ENCODE measurements at regions not wholly inside any gene's neighbourhood (a gene's known extent, or its start where the extent isn't known, plus 50 kb on each side); places are given as distances from the start of the nearest gene placed in this dataset.

GRCh38 chr1:223007935-223008334, 135.1 kb downstream of the TLR5 start:
- no peak overlapping the region for H2AFZ ChIP-seq (ENCODE audit: low read depth, low read length, poor library complexity, severe bottlenecking)
- ATAC-seq (no peak), DNase-seq (ENCODE audit: low read depth, low spot score) (no peak)
- no peak overlapping the region for H3K9ac ChIP-seq (ENCODE audit: low read length)
- ChIA-PET POLR2A (no interaction called here), RAD21 (ENCODE audit: low non-redundant PET in 1 of 2, low total read pairs in 2 of 2, uncharacterized antibody in 2 of 2, unreplicated experiment in 2 of 2) (no interaction called here), CTCF (no interaction called here)
- no peaks in the 10 kb centered on the region for H3K79me2 ChIP-seq (ENCODE audit: insufficient read depth, low read length)
- no peaks in the 10 kb centered on the region for H3K9me3 ChIP-seq (ENCODE audit: control insufficient read depth in 1 of 2, insufficient read depth in 1 of 2, low read depth in 1 of 2, low read length in 2 of 2)
- no peaks in the 10 kb centered on the region for H3K4me1 ChIP-seq (ENCODE audit: control insufficient read depth in 1 of 2, insufficient read depth in 2 of 2, low read length in 2 of 2)
- H3K4me3 ChIP-seq (replicated peaks in 1 of 2; ENCODE audit: low read depth in 1 of 2, low read length in 2 of 2): no peak overlapping the region
- intact Hi-C loops (cut with micrococcal nuclease): no loop called here
- no TSS peak for BruUV-seq (replicated peaks)
- H3K36me3 ChIP-seq (ENCODE audit: control insufficient read depth in 1 of 2, insufficient read depth in 2 of 2, low read length in 2 of 2): no peaks in the 10 kb centered on the region
- H3K9me2 ChIP-seq (ENCODE audit: insufficient read depth): no peaks in the 10 kb centered on the region
- no peak overlapping the region for H3K4me2 ChIP-seq (ENCODE audit: low read length)
- no peaks in the 10 kb centered on the region for H4K20me1 ChIP-seq (ENCODE audit: insufficient read depth)
- no peak overlapping the region for H3K27ac ChIP-seq (ENCODE audit: low read depth, low read length)
- no peak for TF ChIP-seq EZH2phosphoT487 (IDR thresholded peaks at IDR 0.05; ENCODE audit: borderline replicate concordance)
- TF ChIP-seq EGR1 (IDR thresholded peaks at IDR 0.05; ENCODE audit: low read depth): no peak
- TF ChIP-seq RAD21 (IDR thresholded peaks at IDR 0.05; ENCODE audit: low read depth): no peak
- TF ChIP-seq POLR2AphosphoS5 (IDR thresholded peaks at IDR 0.05; ENCODE audit: low read depth, low read length): no peak
- TF ChIP-seq, protein P1, sequence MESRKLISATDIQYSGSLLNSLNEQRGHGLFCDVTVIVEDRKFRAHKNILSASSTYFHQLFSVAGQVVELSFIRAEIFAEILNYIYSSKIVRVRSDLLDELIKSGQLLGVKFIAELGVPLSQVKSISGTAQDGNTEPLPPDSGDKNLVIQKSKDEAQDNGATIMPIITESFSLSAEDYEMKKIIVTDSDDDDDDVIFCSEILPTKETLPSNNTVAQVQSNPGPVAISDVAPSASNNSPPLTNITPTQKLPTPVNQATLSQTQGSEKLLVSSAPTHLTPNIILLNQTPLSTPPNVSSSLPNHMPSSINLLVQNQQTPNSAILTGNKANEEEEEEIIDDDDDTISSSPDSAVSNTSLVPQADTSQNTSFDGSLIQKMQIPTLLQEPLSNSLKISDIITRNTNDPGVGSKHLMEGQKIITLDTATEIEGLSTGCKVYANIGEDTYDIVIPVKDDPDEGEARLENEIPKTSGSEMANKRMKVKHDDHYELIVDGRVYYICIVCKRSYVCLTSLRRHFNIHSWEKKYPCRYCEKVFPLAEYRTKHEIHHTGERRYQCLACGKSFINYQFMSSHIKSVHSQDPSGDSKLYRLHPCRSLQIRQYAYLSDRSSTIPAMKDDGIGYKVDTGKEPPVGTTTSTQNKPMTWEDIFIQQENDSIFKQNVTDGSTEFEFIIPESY (IDR thresholded peaks at IDR 0.05; ENCODE audit: extremely low read depth, insufficient replicate concordance, low read length): no peak
- TF ChIP-seq, protein P2, sequence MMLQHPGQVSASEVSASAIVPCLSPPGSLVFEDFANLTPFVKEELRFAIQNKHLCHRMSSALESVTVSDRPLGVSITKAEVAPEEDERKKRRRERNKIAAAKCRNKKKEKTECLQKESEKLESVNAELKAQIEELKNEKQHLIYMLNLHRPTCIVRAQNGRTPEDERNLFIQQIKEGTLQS (IDR thresholded peaks at IDR 0.05): no peak
- no peak for TF ChIP-seq SIN3A (IDR thresholded peaks at IDR 0.05; ENCODE audit: low read depth)
- TF ChIP-seq ZFX (IDR thresholded peaks at IDR 0.05): no peak
- TF ChIP-seq REST (IDR thresholded peaks at IDR 0.05; ENCODE audit: low read depth): no peak
- TF ChIP-seq, protein P3, sequence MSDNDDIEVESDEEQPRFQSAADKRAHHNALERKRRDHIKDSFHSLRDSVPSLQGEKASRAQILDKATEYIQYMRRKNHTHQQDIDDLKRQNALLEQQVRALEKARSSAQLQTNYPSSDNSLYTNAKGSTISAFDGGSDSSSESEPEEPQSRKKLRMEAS (IDR thresholded peaks at IDR 0.05): no peak
- TF ChIP-seq SRF (IDR thresholded peaks at IDR 0.05; ENCODE audit: low read depth): no peak
- TF ChIP-seq ELF1 (IDR thresholded peaks at IDR 0.05; ENCODE audit: borderline replicate concordance, low read depth): no peak
- no peak for TF ChIP-seq SP1 (IDR thresholded peaks at IDR 0.05; ENCODE audit: low read depth)
- no peak for TF ChIP-seq JUND (IDR thresholded peaks at IDR 0.05)
- TF ChIP-seq ZNF274 (IDR thresholded peaks at IDR 0.05; ENCODE audit: low read depth, low read length): no peak
- TF ChIP-seq CBX3 (IDR thresholded peaks at IDR 0.05; ENCODE audit: low read depth): no peak
- TF ChIP-seq, protein P4, sequence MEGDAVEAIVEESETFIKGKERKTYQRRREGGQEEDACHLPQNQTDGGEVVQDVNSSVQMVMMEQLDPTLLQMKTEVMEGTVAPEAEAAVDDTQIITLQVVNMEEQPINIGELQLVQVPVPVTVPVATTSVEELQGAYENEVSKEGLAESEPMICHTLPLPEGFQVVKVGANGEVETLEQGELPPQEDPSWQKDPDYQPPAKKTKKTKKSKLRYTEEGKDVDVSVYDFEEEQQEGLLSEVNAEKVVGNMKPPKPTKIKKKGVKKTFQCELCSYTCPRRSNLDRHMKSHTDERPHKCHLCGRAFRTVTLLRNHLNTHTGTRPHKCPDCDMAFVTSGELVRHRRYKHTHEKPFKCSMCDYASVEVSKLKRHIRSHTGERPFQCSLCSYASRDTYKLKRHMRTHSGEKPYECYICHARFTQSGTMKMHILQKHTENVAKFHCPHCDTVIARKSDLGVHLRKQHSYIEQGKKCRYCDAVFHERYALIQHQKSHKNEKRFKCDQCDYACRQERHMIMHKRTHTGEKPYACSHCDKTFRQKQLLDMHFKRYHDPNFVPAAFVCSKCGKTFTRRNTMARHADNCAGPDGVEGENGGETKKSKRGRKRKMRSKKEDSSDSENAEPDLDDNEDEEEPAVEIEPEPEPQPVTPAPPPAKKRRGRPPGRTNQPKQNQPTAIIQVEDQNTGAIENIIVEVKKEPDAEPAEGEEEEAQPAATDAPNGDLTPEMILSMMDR (IDR thresholded peaks at IDR 0.05 in 2 of 3, conservative IDR thresholded peaks at IDR 0.05 in 1 of 3; ENCODE audit: borderline replicate concordance in 1 of 3, insufficient read depth in 1 of 3, low read depth in 2 of 3, low read length in 2 of 3): no peak
- TF ChIP-seq CEBPB (IDR thresholded peaks at IDR 0.05; ENCODE audit: low read depth): no peak
- TF ChIP-seq EZH2 (IDR thresholded peaks at IDR 0.05): no peak
- peaks cover 4% of the 10 kb centered on the region; the same call in 1 of the 2 replicates for H3K27me3 ChIP-seq (ENCODE audit: insufficient read depth, low read length)
